GM18502 (cell line): ENCODE measurements at regions not wholly inside any gene's neighbourhood (a gene's known extent, or its start where the extent isn't known, plus 50 kb on each side); places are given as distances from the start of the nearest gene placed in this dataset.
"Not testable (repeated sequence)": the region's sequence is repeated elsewhere in the genome, so short reads cannot be mapped to it uniquely, and the experiment has no call there.

Source experiments
- ATAC-seq: cut with Tn5 transposase; IDR thresholded peaks from one replicate; pipeline ENCODE4 v1.9.1; 2021; ENCODE audit warnings: mild to moderate bottlenecking; ENCODE audit not compliant: unreplicated experiment, poor library complexity

GRCh38 chr13:83056269-83056668 lies 826.0 kb downstream of the SLITRK1 start:
- ATAC-seq: no peak

GRCh38 chr13:83048419-83048818 lies 833.9 kb downstream of the SLITRK1 start:
- ATAC-seq: no peak

- no peak for ATAC-seq
These were observed 857.2 kb downstream of the SLITRK1 start for GRCh38 chr13:83024955-83025594.

- ATAC-seq: no peak
These were observed 858.0 kb downstream of the SLITRK1 start for GRCh38 chr13:83024232-83024631.

DNA sequence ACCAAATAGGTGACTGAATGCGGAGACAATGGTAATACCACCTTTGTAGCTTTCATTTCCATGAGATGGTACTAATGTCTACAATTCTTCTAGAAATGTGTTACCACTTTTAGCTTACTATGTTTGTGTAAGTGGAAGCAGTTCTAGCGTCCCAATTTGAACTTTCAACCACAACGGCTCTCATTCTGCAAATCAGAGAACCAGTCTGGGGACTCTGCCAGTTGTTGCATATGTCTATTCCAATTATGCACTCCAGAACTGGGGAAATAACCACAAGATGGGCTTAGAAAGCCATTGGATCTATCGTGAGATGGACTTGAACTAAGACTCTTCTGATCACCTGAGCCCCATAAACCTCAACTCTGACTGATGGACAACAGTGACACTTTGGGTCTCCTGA lies 862.3 kb downstream of the SLITRK1 start:
- no peak for ATAC-seq

DNA sequence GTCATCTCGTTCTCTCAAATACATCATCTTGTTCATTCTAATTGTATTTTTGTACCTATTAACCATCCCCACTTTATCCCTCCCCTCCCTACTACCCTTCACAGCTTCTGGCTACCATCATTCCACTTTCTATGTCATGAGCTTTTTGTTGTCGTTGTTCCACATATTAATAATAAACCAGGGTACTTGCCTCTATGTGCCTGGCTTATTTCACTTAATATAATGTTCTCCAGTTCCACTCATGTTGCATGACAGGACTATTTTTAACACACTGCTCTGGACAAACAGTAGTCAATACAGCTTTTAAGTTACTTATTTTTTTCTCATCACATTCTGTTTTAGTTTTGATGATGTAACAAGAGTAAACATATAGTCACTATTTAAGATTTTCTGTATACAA lies 872.3 kb downstream of the SLITRK1 start:
- ATAC-seq: no peak

DNA sequence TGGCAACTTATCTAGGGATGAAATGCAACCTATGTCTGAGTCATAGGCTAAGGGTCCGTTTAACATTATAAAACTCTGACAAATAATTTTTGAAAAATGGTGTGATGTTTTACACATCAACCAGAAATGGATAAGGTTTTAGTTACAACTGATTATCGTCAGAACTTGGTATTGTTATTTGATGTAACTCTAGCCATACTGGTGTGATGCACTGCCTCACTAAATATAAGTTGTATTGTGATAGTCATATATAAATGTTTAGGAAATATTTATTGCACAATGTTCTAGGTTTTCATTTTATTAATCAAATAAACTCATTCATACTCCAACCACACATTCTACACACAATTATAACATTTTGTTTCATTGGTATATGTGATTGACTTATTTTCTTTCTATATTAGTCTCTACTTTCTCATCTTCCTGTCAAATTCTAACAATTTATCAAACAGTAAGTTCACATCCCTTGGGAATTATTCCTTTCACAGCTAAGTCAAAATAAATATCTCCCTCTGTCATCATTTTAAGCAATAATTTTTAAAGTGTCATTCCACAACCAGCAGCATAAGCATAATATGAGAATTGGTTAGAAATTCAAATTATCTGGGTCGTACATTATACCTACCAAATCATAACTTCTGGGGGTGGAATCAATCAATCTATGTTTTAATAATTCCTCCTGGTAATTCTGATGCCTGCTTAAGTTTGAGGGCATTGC lies 873.9 kb downstream of the SLITRK1 start:
- ATAC-seq: no peak

DNA sequence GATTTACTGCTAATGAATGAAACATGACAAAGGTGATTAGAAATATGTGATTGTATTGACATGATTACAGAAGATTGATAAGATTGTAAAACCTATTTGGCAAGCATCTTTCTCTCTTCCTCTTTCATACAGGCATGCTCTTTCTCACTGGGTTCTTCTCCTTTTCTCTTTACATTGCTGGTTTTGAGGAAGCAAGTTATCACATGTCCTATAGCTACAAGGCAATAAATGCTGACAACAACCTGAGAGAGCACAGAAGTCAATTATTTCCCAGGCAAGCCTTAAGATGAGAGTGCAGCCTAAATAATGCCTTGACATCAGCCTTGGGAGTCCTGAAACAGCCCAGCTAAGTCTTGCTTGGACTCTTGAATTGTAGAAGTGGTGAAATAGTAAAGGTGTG lies 875.0 kb downstream of the SLITRK1 start:
- ATAC-seq: no peak

DNA sequence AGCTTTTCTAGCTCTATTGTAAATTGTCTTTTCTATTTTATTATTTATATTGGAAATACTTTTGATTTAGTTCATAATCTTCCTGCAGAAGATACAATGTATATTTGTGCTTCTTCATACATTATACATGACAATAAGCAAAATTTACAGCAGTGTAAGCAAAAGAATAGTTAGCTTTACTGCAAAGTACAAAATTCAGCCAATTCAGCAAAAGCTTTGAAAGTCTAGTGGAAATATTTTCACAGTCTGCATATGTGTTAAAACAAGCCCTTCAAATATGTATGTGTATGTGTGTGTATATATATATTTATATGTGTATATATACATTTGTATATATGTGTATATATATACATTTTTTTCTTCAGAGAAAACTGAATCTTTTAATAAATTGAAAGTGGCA lies 879.1 kb downstream of the SLITRK1 start:
- ATAC-seq: no peak

- no peak for ATAC-seq
These were observed 888.9 kb downstream of the SLITRK1 start for GRCh38 chr13:82993417-82993816.

DNA sequence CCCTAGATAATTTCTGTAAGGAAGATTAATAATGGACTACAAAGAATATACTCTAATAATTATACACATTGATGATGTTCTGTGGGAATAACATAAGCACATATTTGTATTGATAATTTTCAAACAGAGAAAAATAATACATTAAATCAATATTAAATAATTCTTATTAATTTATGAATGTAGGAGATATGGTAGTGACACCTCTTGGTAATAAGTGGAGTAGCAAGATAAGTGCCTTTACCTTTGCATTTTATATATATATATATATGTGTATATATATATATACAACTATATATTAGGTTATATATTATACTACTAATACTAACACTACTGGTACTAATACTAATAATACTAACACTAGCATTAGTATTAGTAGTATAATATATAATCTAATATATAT lies 905.8 kb downstream of the SLITRK1 start:
- no peak for ATAC-seq

- no peak for ATAC-seq
These were observed 918.8 kb downstream of the SLITRK1 start for GRCh38 chr13:82963226-82964099.

- no peak for ATAC-seq
These were observed 919.9 kb downstream of the SLITRK1 start for GRCh38 chr13:82962397-82962796.

DNA sequence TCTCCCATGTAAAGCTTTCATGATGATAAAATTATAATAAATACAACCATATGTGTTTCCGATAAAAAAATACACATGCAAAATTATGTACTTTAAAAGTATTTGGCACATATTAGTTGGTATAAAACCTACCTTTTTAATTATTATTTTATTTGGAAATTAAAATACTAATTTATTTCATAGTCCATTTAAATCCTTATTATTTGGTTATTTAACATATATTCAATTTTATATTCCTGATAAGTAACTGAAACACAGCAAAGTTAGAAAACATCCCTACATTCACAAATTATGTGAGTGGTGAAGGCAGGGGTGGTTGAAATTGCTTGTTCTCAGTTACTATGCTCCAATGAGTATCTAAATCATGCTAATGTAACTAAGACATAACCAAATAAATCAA lies 920.5 kb downstream of the SLITRK1 start:
- no peak for ATAC-seq

DNA sequence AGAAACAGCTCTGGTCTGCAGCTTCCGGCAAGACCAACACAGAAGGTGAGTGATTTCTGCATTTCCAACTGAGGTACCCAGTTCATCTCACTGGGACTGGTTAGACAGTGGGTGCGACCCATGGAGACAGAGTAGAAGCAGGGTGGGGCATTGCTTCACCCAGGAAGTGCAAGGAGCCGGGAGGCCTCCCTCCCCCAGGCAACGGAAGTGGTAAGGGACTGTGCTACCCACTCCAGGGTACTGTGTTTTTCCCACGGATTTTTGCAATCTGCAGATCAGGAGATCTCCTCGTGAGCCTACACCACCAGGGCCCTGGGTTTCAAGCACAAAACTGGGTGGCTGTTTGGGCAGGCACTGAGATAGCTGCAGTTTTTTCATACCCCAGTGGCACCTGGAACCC lies 929.9 kb downstream of the SLITRK1 start:
- ATAC-seq: not testable (repeated sequence)

- no peak for ATAC-seq
These were observed 934.6 kb downstream of the SLITRK1 start for GRCh38 chr13:82947683-82948082.

DNA sequence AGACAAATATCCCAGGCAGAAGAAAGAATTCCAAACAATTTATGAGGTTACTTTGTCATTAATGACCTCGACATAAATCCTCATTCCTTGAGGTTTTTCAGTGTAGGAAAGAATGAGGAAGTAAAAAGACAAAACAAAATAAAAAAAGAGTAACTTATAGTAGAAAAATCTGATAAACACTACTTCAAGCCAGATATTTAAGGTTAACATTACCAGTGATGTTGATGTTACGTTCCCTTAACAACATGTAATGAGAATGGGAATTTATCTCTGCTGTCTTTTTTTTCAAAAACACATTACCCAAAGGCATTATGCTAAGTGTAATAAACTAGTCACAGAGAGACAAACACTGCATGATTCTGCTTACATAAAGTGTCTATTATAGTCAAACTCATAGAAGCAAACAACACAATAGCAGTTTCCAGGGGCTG lies 935.1 kb downstream of the SLITRK1 start:
- no peak for ATAC-seq

DNA sequence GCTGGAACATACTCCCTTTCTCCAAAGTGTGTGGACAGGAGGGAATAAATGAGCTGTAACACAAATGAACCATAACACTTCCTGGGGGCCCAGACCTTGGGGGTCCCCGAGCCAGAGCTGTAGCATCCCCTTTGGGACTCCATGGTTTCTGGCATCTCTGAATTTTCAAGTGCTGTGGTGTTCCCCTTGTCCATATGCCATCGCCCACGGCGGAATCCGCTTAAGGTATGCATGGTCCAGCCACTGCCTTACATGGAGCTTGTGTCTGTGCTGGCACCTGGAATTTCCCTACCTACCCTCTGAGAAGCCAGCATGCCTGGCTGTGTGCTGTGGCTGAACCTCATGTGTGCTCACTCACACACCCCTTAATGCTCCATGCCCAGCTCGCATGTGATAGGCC lies 943.6 kb downstream of the SLITRK1 start:
- no peak for ATAC-seq

GRCh38 chr13:82934000-82934399 lies 948.3 kb downstream of the SLITRK1 start:
- no peak for ATAC-seq

- no peak for ATAC-seq
These were observed 957.2 kb downstream of the SLITRK1 start for GRCh38 chr13:82925114-82925513.

- ATAC-seq: no peak
These were observed 964.3 kb downstream of the SLITRK1 start for GRCh38 chr13:82917984-82918383.
